SK-N-SH treated with all-trans-retinoic acid at 6 μM for 48 hours (cell line): ENCODE measurements at regions not wholly inside any gene's neighbourhood (a gene's known extent, or its start where the extent isn't known, plus 50 kb on each side); places are given as distances from the start of the nearest gene placed in this dataset.

Experiments used
- ATAC-seq: fragments of 200-7000 bp; cut with Tn5 transposase; 3 replicates; pipeline ENCODE4 v1.9.1; 2020; ENCODE audit warnings: mild to moderate bottlenecking, moderate library complexity
- ARNTL ChIP-seq: fragments of 450-650 bp; formaldehyde crosslinking; IDR thresholded peaks from 2 replicates; pipeline ENCODE4 v1.5.0; 2020; ENCODE audit warnings: low read depth, mild to moderate bottlenecking, moderate library complexity, borderline replicate concordance
- CSDC2 ChIP-seq: fragments of 250-450 bp; sonication (Bioruptor Pico); IDR thresholded peaks from 2 replicates; pipeline ENCODE4 v1.5.0; 2020; ENCODE audit warnings: mild to moderate bottlenecking, moderate library complexity
- CSRNP3 ChIP-seq: fragments of 250-450 bp; sonication (Bioruptor Pico); IDR thresholded peaks from 2 replicates; pipeline ENCODE4 v1.5.1; 2021; ENCODE audit warnings: mild to moderate bottlenecking, moderate library complexity
- ESRRG ChIP-seq: fragments of 250-450 bp; sonication (Bioruptor Pico); IDR thresholded peaks from 2 replicates; pipeline ENCODE4 v1.6.1; 2021; ENCODE audit warnings: mild to moderate bottlenecking
- GLIS3 ChIP-seq: fragments of 250-450 bp; sonication (Bioruptor Pico); IDR thresholded peaks from 2 replicates; pipeline ENCODE4 v1.5.0; 2020; ENCODE audit warnings: mild to moderate bottlenecking, moderate library complexity
- ISL1 ChIP-seq: fragments of 250-450 bp; sonication (Bioruptor Pico); IDR thresholded peaks from 2 replicates; pipeline ENCODE4 v2.1.2; 2022; ENCODE audit warnings: mild to moderate bottlenecking, moderate library complexity
- OSR1 ChIP-seq: fragments of 250-450 bp; sonication (Bioruptor Pico); IDR thresholded peaks from 2 replicates; pipeline ENCODE4 v1.8.0; 2022; ENCODE audit warnings: moderate library complexity, mild to moderate bottlenecking, inconsistent platforms
- RARB ChIP-seq: fragments of 250-450 bp; sonication (Bioruptor Pico); IDR thresholded peaks from 2 replicates; pipeline ENCODE4 v1.8.0; 2021; ENCODE audit warnings: mild to moderate bottlenecking, moderate library complexity
- TOX ChIP-seq: fragments of 250-450 bp; sonication (Bioruptor Pico); IDR thresholded peaks from 2 replicates; pipeline ENCODE4 v1.8.0; 2021; ENCODE audit warnings: mild to moderate bottlenecking, moderate library complexity, borderline replicate concordance
- ZC3H10 ChIP-seq: fragments of 250-450 bp; sonication (Bioruptor Pico); IDR thresholded peaks from 2 replicates; pipeline ENCODE4 v1.5.1; 2021; ENCODE audit warnings: mild to moderate bottlenecking, moderate library complexity
- ZFP3 ChIP-seq: fragments of 250-450 bp; sonication (Bioruptor Pico); IDR thresholded peaks from 2 replicates; pipeline ENCODE4 v1.5.0; 2020; ENCODE audit warnings: mild to moderate bottlenecking, moderate library complexity
- ZNF565 ChIP-seq: fragments of 450-650 bp; formaldehyde crosslinking; conservative IDR thresholded peaks from 2 replicates; pipeline ENCODE4 v1.5.0; 2020; ENCODE audit warnings: low read depth, mild to moderate bottlenecking, moderate library complexity
- ZNF70 ChIP-seq: fragments of 450-650 bp; formaldehyde crosslinking; IDR thresholded peaks from 2 replicates; pipeline ENCODE4 v1.5.0; 2020; ENCODE audit warnings: mild to moderate bottlenecking, moderate library complexity
- TF ChIP-seq, protein P1 (sequence below): fragments of 250-450 bp; sonication (Bioruptor Pico); IDR thresholded peaks from 2 replicates; pipeline ENCODE4 v1.8.0; 2021; ENCODE audit warnings: low read depth, mild to moderate bottlenecking, moderate library complexity, borderline replicate concordance
- TF ChIP-seq, protein P2 (sequence below): fragments of 250-450 bp; sonication (Bioruptor Pico); IDR thresholded peaks from 2 replicates; pipeline ENCODE4 v1.5.1; 2020; ENCODE audit warnings: low read depth, mild to moderate bottlenecking, moderate library complexity
- TF ChIP-seq, protein P3 (sequence below): fragments of 250-450 bp; sonication (Bioruptor Pico); IDR thresholded peaks from 2 replicates; pipeline ENCODE4 v1.5.0; 2020; ENCODE audit warnings: mild to moderate bottlenecking, moderate library complexity

DNA sequence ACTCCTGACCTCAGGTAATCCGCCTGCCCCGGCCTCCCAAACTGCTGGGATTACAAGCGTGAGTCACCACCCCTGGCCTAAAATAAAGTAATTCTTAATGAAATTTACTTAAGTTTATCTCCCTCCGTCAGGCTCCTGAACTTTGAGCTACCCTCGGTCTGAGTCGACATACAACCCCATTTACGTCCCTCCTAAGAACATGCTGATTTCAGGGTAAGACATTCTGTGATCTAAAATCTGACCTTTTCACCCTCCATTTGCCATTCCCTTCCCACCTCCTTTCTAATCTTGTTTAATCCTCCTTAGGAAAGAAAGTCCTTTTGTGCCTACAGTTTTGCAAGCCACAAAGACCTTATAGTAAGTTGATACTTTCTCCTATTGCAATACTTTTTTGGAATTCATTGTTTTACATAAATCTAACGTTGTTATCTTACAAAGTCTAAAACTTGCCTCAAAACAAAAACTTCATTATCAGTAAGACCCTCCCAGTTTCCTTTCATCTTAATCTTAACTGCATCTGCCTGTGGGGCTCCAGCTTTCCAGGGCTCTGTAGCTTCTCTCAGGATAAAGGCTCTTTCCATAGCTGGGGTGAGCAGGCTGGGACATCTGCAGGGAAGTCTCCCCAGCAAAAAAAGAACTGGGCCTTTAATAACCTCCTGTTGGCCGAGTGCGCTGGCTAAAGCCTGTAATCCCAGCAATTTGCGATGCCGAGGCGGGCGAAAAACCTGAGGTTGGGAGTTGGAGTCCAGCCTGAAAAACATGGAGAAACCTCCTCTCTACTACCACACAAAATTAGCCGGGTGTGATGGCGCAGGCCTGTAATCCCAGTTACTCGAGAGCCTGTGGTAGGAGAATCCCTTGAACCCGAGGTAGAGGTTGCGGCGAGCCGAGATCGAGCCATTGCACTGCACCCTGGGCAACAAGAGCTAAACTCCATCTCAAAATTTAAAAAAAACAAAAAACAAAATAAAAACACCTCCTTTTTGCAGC is 143.1 kb downstream of the ZNF737 start:
- ATAC-seq, result no peak
- TF ChIP-seq ISL1 (no peak), CSDC2 (no peak), CSRNP3 (no peak), ARNTL (CRISPR knock-in tag) (no peak), GLIS3 (CRISPR knock-in tag) (no peak)
- TF ChIP-seq, protein P1, sequence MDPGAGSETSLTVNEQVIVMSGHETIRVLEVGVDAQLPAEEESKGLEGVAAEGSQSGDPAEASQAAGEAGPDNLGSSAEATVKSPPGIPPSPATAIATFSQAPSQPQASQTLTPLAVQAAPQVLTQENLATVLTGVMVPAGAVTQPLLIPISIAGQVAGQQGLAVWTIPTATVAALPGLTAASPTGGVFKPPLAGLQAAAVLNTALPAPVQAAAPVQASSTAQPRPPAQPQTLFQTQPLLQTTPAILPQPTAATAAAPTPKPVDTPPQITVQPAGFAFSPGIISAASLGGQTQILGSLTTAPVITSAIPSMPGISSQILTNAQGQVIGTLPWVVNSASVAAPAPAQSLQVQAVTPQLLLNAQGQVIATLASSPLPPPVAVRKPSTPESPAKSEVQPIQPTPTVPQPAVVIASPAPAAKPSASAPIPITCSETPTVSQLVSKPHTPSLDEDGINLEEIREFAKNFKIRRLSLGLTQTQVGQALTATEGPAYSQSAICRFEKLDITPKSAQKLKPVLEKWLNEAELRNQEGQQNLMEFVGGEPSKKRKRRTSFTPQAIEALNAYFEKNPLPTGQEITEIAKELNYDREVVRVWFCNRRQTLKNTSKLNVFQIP (CRISPR knock-in tag), result no peak
- TF ChIP-seq, protein P2, sequence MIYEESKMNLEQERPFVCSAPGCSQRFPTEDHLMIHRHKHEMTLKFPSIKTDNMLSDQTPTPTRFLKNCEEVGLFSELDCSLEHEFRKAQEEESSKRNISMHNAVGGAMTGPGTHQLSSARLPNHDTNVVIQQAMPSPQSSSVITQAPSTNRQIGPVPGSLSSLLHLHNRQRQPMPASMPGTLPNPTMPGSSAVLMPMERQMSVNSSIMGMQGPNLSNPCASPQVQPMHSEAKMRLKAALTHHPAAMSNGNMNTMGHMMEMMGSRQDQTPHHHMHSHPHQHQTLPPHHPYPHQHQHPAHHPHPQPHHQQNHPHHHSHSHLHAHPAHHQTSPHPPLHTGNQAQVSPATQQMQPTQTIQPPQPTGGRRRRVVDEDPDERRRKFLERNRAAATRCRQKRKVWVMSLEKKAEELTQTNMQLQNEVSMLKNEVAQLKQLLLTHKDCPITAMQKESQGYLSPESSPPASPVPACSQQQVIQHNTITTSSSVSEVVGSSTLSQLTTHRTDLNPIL (CRISPR knock-in tag), result no peak
- TF ChIP-seq, protein P3, sequence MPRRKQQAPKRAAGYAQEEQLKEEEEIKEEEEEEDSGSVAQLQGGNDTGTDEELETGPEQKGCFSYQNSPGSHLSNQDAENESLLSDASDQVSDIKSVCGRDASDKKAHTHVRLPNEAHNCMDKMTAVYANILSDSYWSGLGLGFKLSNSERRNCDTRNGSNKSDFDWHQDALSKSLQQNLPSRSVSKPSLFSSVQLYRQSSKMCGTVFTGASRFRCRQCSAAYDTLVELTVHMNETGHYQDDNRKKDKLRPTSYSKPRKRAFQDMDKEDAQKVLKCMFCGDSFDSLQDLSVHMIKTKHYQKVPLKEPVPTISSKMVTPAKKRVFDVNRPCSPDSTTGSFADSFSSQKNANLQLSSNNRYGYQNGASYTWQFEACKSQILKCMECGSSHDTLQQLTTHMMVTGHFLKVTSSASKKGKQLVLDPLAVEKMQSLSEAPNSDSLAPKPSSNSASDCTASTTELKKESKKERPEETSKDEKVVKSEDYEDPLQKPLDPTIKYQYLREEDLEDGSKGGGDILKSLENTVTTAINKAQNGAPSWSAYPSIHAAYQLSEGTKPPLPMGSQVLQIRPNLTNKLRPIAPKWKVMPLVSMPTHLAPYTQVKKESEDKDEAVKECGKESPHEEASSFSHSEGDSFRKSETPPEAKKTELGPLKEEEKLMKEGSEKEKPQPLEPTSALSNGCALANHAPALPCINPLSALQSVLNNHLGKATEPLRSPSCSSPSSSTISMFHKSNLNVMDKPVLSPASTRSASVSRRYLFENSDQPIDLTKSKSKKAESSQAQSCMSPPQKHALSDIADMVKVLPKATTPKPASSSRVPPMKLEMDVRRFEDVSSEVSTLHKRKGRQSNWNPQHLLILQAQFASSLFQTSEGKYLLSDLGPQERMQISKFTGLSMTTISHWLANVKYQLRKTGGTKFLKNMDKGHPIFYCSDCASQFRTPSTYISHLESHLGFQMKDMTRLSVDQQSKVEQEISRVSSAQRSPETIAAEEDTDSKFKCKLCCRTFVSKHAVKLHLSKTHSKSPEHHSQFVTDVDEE (CRISPR knock-in tag), result no peak

GRCh38 chr19:20416661-20417060 is 148.9 kb downstream of the ZNF737 start:
- TF ChIP-seq ESRRG (CRISPR knock-in tag) (no peak), RARB (CRISPR knock-in tag) (no peak), TOX (no peak), ZNF70 (CRISPR knock-in tag) (no peak), ZNF565 (CRISPR knock-in tag) (no peak), ZFP3 (CRISPR knock-in tag) (no peak), ARNTL (CRISPR knock-in tag) (no peak), OSR1 (CRISPR knock-in tag) (no peak), ISL1 (no peak), ZC3H10 (no peak), CSRNP3 (no peak), CSDC2 (no peak)
- TF ChIP-seq, protein P3 (CRISPR knock-in tag), result no peak
- TF ChIP-seq, protein P2 (CRISPR knock-in tag), result no peak
- no peak for ATAC-seq
